ENCODE measurements at regions not wholly inside any gene's neighbourhood (a gene's known extent, or its start where the extent isn't known, plus 50 kb on each side); places are given as distances from the start of the nearest gene placed in this dataset.
"Not testable (repeated sequence)": the region's sequence is repeated elsewhere in the genome, so short reads cannot be mapped to it uniquely, and the experiment has no call there.

DNA sequence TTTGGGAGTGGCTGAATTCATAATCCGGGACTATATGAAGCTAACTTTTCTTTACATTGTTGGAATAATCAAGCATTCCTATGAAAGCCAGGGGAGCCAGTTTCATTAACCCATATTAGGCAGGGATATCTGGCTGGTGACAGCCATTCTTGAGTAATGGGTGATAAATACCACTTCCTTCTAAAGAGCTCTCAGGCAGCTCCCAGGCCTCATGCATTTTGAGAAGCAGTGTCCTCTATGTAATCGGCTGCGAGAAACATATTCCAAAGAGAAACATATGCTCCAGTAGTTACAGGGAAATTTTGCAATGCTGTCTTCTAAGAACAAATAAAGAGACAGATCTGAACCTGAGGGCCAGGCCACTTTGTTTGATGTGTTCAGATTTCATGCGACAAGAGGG is 83.1 kb downstream of the MSX2 start:
- no peak for DNase-seq (ENCODE audit: low spot score)
- no peak for FAIRE-seq

DNA sequence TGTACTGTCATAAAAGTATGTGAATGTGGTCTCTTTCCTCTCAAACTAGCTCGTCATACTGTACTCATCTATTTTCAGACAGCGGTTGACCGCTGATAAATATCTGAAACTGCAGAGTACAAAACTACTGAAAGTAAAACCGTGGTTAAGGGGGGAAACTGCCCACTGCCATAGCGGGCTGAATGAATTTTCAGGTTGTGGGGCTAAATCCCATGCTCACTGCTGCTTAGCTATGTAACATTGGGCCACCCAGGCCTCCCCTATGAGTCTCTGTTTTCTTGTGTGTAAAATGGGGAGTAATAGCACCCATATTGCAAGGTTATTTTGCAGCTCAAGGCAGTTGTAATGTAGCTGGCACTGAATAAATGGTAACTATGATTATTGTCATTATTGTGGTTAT is 82.3 kb downstream of the MSX2 start:
- DNase-seq (ENCODE audit: low spot score), result no peak
- FAIRE-seq, result no peak

DNA sequence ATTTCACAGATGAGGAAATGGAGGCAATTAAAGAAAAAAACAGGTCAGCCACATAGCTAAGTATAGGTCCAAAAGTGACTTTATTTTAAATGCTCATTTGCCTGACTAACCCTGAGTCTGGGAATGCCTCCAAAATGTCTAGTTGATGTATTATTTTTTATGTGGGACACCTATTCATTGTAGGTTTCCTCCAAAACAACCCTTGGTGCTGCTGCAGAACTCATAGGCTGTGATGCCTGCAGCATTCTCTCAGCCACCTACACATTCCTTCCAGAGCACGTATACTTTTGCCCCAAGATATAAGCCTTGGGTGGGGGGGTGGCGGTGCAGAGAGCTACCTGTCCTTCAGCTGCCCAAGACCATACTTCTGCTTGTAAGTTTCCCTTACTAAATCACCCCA is 77.4 kb downstream of the MSX2 start:
- DNase-seq (ENCODE audit: low spot score), result no peak
- FAIRE-seq, result no peak

DNA sequence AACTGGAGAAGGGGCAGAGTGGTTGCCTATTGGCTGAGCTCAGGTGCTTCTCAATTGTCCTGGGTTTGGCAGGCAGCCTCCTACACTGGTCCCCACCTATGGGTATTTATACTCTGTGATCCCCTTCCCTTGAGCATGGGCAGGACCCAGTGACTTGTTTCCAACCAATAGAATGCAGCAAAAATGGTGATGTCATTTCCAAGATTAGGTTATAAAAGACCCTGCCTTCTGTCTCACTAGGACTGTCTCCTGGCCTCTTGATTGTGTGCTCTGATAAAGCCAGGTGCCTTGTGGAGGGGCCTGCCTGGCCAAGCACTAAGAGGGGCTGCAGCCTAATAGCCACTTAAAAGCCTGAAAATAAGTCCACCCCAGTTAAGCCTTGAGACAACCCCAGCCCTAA is 76.1 kb downstream of the MSX2 start:
- no peak for DNase-seq (ENCODE audit: low spot score)
- no peak for FAIRE-seq

DNA sequence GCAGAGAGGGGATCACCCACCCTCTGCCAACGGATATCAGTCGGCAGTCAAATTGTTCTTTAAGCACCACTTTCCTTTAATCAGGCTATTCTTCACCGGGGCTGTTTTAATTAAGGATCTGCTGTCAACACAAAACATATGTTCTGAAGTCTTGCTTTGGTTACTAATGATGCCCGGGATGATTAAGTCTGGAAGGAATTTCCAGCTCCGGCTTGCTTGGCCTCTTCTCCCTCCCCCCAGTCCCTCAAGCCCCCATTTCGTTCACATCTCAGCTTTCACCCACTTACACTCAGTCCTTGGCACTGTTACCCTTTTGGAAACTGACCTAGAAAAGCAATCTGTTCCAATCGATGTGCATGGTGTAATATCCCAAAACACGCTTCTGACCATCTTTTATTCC is 74.7 kb downstream of the MSX2 start:
- DNase-seq (ENCODE audit: low spot score) (no peak), FAIRE-seq (no peak)

DNA sequence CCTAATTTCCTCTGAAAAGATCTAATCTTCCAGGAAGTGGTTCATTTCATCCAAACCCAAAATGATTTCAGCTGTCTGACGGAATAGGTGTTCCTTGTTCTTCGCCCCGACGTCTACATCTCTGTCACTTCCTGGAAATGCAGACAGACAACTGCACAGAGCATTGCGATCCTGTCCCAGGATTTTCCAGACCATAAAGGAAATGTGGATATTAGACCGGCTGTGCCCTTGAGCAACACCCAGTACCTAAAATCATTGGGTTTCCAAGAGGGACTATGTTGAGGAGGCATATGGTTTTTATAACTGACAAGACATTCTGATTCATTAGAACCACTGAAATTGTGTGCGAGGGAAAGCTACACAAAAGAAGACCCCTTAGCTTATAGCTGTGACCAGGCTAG is 74.2 kb downstream of the MSX2 start:
- DNase-seq (ENCODE audit: low spot score), result no peak
- no peak for FAIRE-seq

DNA sequence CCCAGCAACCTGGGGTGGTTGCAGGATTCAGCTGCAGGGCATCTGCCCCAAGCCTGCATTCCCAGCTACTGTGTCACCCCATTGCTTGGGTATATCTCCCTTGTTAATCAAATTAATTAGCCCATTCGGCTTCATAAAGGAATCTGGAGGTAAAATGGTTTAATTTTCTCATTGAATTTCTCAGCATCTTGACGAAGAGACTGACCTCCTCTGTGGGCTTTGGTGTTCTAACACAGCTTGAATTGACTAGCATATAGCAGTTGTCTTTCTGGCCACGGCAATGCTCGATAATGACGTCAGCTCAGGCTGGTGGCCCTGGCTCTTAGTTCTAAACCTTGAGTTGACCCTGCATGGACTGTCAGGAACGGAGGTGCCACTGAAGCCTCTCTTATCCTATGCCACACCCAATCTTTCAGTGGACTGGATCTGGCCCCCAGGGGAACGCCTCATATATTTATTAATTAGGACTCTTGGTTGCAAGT is 72.4 kb downstream of the MSX2 start:
- DNase-seq (ENCODE audit: low spot score) (no peak), FAIRE-seq (no peak)

DNA sequence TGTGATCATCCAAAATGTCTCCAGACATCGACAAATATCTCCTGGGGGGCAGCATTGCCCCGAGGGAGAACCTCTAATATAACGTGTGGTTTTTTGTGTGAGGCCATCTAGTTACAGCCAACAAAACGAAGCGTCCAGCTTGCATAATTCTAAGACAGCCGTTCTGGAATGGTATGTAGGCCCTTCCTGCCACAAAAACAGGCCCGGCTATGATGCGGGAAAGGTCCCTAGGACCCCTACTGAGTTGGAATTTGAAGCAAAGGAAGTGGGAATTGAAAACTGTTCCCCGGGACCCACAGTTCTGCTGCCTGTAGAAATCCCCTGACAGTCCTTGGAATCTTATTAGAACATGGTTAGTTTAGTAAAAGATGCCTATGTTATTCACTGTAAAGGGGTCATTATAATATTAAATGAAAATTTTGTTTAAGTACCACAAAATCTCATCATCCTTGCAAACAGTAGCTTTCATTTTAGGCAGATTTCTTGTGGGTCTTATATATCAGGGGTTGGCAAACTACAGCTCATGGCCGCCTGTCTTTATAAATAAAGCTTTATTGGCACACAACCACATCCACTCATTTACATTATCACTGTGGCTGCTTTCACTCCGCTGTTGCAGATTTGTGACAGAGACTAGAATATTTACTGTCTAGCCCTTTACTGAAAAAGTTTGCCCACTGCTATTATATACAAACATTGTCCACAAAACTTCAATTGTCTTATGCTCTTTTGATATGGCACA is 70.7 kb downstream of the MSX2 start:
- no peak for DNase-seq (ENCODE audit: low spot score)
- no peak for FAIRE-seq

DNA sequence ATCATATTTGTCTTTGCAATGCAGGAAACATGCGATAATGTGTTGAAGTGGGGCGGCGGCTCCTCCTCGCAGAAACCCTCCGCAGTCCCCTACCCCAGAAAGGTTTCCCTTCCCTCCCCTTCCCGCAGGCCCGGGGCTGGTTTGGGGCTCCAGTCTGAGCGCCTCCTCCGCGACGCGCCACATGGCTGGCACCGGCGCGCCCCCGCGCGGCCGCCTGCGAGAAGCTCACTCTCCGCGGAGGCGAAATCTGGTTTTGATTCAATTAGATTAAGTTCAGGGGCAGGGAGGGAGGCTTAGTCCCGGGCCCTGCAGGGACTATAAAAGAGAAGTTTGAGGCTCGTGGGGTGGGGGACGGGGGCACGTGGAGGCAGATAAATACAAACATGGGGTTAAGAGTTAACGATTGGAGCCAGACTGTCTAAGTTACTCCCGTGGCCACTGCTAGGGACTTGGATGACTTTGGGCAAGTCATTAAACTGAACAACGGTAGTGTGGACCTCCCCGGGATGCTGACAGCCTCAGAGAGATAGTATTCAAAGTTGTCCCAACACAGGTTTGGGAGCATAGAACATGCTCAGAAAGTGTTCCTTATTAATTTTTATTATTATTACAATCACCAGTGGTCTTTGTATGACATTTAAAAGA is 69.4 kb downstream of the MSX2 start:
- DNase-seq (ENCODE audit: low spot score) (peak; percentile 10), FAIRE-seq (no peak)

DNA sequence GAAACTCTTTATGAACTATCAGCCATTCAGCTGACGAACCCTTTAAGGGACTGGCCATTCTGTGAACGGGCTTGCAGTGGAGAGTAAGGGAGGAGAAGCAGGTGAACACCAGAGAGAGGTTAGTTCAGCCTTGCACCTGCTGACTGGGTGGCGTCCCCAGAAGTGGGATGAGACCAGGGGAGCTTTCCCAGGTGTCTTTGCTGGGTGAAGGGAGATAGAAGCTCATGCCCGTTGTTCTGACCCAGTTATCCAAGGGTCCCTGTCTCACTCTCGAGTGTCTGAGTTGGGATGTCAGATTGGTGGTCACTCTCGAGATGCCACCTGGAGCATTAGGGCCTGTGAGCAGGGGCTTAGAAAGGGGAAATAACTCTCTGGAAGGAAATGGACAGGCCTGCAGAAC is 68.7 kb downstream of the MSX2 start:
- no peak for FAIRE-seq
- no peak for DNase-seq (ENCODE audit: low spot score)

DNA sequence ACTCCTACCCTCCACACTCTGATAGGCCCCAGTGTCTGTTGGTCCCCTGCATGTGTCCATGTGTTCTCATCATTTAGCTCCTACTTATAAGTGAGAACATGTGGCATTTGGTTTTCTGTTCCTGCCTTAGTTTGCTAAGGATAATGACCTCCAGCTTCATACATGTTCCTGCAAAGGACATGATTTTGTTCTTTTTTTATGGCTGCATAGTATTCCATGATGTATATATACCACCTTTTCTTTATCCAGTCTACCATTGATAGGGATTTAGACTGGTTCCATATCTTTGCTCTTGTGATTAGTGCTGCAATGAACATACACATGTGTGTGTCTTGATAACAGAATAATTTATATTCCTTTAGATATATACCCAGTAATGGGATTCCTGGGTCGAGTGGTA is 67.9 kb downstream of the MSX2 start:
- not testable (repeated sequence) for FAIRE-seq; DNase-seq (ENCODE audit: low spot score)

DNA sequence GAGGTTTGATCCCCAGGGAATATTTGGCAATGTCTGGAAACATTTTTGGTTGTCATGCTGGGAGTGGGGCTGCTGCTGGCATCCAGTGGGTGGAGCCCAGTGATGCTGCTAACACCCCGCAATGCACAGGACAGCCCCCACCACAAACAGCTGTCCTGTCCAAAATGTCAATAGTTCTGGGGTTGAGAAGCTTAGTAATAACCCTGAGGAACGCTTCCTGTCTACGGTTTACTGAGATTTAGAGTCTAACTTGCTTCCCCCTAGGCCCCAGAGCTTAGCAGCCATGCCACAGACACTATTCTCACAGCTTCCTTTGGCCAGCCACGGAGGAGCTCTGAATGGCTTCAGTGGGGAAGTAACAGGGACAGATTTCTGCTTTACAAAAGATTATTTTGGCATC is 66.5 kb downstream of the MSX2 start:
- FAIRE-seq, result no peak
- DNase-seq (ENCODE audit: low spot score), result no peak

DNA sequence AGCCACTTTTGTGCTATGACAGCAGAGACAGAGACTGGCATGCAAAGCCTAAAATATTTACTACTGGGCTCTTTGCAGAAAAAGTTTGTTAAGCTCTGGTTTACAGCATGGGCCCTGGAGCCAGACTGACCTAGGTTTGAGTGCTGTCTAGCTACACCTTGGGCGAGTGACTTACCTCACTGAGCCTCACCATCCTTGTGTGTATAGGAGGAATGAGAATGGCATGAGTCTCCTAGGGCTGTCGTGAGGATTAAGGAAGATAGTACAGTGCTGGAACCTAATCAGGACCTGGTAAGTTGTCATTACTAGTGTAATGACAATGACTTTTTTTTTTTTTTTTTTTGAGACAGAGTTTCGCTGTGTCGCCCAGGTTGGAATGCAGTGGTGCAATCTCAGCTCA is 65.2 kb downstream of the MSX2 start:
- no peak for DNase-seq (ENCODE audit: low spot score)
- no peak for FAIRE-seq

DNA sequence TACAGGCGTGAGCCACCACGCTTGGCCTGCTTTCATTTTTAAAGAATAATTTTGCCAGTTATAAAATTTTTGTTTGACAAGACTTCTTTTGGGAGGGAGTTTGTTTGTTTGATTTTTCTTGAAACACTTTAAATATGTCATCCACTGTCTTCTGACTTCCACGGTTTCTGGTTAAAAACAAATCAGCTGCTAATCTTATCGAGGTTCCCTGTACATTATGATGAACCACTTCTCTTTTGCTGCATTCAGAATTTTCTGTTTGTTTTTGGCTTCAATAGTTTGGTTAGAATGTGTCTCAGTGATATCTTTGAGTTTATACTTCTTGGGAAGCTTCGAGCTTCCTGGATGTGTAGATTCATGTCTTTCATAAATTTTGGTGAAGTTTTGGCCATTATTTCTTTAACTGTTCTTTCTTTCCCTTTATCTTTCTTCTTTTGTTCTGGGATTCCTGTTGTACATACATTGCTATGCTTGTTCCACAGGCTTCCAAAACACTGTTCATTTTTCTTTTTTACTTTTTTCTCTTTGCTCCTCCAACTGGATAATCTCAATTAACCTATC is 60.8 kb downstream of the MSX2 start:
- FAIRE-seq (no peak), DNase-seq (ENCODE audit: low spot score) (no peak)
